Neural cell (in vitro differentiated cells): ENCODE measurements at regions not wholly inside any gene's neighbourhood (a gene's known extent, or its start where the extent isn't known, plus 50 kb on each side); places are given as distances from the start of the nearest gene placed in this dataset.

ENCODE experiments used
- H2AFZ ChIP-seq: fragments of 200-600, 300-800 bp; sonication (generic), shearing (Covaris generic); 2 replicates; pipeline ENCODE4 v1.6.0; 2014; ENCODE audit warnings: low read depth, mild to moderate bottlenecking, antibody characterized with exemption, low read length, moderate library complexity
- H3F3A ChIP-seq: fragments of 200-600 bp; shearing (Covaris generic); 2 replicates; pipeline ENCODE4 v1.6.1; 2016; ENCODE audit warnings: mild to moderate bottlenecking, moderate library complexity, mixed read lengths, antibody characterized with exemption, low read length; ENCODE audit not compliant: insufficient read depth, poor library complexity, severe bottlenecking
- H3K27ac ChIP-seq: fragments of 200-600, 300-800 bp; sonication (generic), shearing (Covaris generic); 2 replicates; pipeline ENCODE4 v1.5.1; 2014; ENCODE audit warnings: mild to moderate bottlenecking, low read length, moderate library complexity
- H3K27me3 ChIP-seq: fragments of 300-800, 200-600 bp; sonication (generic), shearing (Covaris generic); 2 replicates; pipeline ENCODE4 v1.6.0; 2014; ENCODE audit warnings: mild to moderate bottlenecking, low read depth, low read length, moderate library complexity; ENCODE audit not compliant: insufficient read depth
- H3K36me3 ChIP-seq: fragments of 300-800, 200-600 bp; sonication (generic), shearing (Covaris generic); 2 replicates; pipeline ENCODE4 v1.5.1; 2014; ENCODE audit warnings: mild to moderate bottlenecking, antibody characterized with exemption, low read length, moderate library complexity; ENCODE audit not compliant: insufficient read depth
- H3K4me2 ChIP-seq: fragments of 300-800, 200-600 bp; sonication (generic), shearing (Covaris generic); 2 replicates; pipeline ENCODE4 v1.6.0; 2014; ENCODE audit warnings: mild to moderate bottlenecking, low read length
- H3K4me3 ChIP-seq: fragments of 300-800, 200-600 bp; sonication (generic), shearing (Covaris generic); 2 replicates; pipeline ENCODE4 v1.5.1; 2014; ENCODE audit warnings: mild to moderate bottlenecking, low read length, moderate library complexity
- H3K79me2 ChIP-seq: fragments of 200-600 bp; shearing (Covaris generic); replicated peaks from 2 replicates; pipeline ENCODE4 v1.6.0; 2014; ENCODE audit warnings: mild to moderate bottlenecking, low read length, moderate library complexity; ENCODE audit not compliant: insufficient read depth
- H3K9ac ChIP-seq: fragments of 300-800, 200-600 bp; sonication (generic), shearing (Covaris generic); 2 replicates; pipeline ENCODE4 v1.6.1; 2016; ENCODE audit warnings: mild to moderate bottlenecking, low read length, mixed read lengths
- H3K9me2 ChIP-seq: fragments of 200-600 bp; shearing (Covaris generic); 2 replicates; pipeline ENCODE4 v1.6.1; 2016; ENCODE audit warnings: mild to moderate bottlenecking, low read length, mixed read lengths; ENCODE audit not compliant: insufficient read depth
- H3K9me3 ChIP-seq: fragments of 200-600, 300-800 bp; sonication (generic), shearing (Covaris generic); 2 replicates; pipeline ENCODE4 v1.6.1; 2016; ENCODE audit warnings: mild to moderate bottlenecking, mixed run types, low read length, moderate library complexity, mixed read lengths
- H4K20me1 ChIP-seq: fragments of 200-600 bp; shearing (Covaris generic); 2 replicates; pipeline ENCODE4 v1.6.1; 2016; ENCODE audit warnings: mild to moderate bottlenecking, mixed run types; ENCODE audit not compliant: insufficient read depth
- CTCF ChIP-seq: fragments of 450-650 bp; IDR thresholded peaks from 2 replicates; pipeline ENCODE4 v1.5.1; 2014; ENCODE audit warnings: antibody characterized with exemption, mild to moderate bottlenecking, moderate library complexity; ENCODE audit not compliant: poor library complexity, severe bottlenecking
- EP300 ChIP-seq: fragments of 450-650 bp; conservative IDR thresholded peaks from 2 replicates; pipeline ENCODE4 v1.6.1; 2014; ENCODE audit warnings: antibody characterized with exemption, mild to moderate bottlenecking, moderate library complexity; ENCODE audit not compliant: poor library complexity, severe bottlenecking
- EZH2 ChIP-seq: fragments of 200-600, 300-800 bp; shearing (Covaris generic), sonication (generic); IDR thresholded peaks from 2 replicates; pipeline ENCODE4 v1.6.1; 2014; ENCODE audit warnings: antibody characterized with exemption, low read length, borderline replicate concordance, mild to moderate bottlenecking; ENCODE audit not compliant: insufficient read depth, poor library complexity, severe bottlenecking
- MXI1 ChIP-seq: fragments of 450-650 bp; conservative IDR thresholded peaks from 2 replicates; pipeline ENCODE4 v1.6.1; 2014; ENCODE audit warnings: antibody characterized with exemption, mild to moderate bottlenecking; ENCODE audit not compliant: poor library complexity, severe bottlenecking
- POLR2AphosphoS5 ChIP-seq: IDR thresholded peaks from 2 replicates; pipeline ENCODE4 v1.6.1; 2012
- RAD21 ChIP-seq: fragments of 450-650 bp; conservative IDR thresholded peaks from 2 replicates; pipeline ENCODE4 v1.6.1; 2014; ENCODE audit warnings: antibody characterized with exemption, mild to moderate bottlenecking, moderate library complexity
- SMC3 ChIP-seq: fragments of 450-650 bp; conservative IDR thresholded peaks from 2 replicates; pipeline ENCODE4 v1.6.1; 2014; ENCODE audit warnings: antibody characterized with exemption, mild to moderate bottlenecking, moderate library complexity; ENCODE audit not compliant: poor library complexity
- TAF1 ChIP-seq: IDR thresholded peaks from 2 replicates; pipeline ENCODE4 v1.6.1; 2012; ENCODE audit warnings: low read depth
- TF ChIP-seq, protein P1 (sequence below): IDR thresholded peaks from 2 replicates; pipeline ENCODE4 v1.6.1; 2012; ENCODE audit warnings: borderline replicate concordance

DNA sequence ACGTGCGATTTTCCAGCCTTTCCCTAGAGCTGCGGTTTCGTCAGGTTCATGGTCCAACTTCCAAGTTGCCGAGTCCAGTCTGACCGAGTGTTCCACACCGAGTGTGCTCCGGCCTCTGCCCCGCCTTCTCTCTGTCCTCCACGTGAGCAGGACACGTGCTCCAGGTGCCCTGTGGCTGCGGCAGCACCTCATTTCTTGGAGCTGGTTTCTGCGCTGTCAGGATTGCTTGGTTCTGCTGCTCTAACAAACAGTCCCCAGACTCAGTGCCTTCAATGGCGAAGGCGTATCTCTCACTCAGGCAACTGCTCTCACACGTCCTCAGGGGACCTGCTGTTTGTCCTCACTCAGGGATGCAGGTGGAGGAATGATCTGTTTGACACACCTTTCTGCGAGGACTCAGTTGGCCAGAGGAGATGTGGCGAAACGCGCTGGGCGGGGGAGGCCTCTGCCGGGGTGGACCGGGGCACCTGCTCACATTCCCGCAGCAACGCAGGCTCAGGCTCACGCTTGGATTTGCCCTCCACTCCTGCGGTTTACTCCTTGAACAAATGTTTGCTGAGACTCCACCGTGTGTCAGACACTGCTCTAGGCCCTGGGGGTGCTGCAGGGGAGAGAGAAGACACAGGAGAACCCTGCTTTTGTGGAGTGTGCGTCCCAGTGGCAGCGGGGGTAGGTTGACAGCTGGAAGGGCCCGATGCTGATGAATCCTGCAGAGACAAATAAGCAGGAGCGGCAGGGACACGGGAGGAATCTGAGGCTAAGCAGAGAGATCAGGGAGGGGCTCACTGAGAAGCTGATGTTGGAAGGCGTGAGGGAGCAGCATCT, 63.4 kb upstream of the FBRSL1 start:
- no peaks in the 10 kb centered on the region for H3K36me3 ChIP-seq
- H3F3A ChIP-seq: no peaks in the 10 kb centered on the region
- no peak overlapping the region for H2AFZ ChIP-seq
- no peaks in the 10 kb centered on the region for H4K20me1 ChIP-seq
- no peak overlapping the region for H3K9ac ChIP-seq
- no peak for TF ChIP-seq EZH2
- TF ChIP-seq SMC3: no peak
- TF ChIP-seq CTCF: no peak
- TF ChIP-seq, protein P1, sequence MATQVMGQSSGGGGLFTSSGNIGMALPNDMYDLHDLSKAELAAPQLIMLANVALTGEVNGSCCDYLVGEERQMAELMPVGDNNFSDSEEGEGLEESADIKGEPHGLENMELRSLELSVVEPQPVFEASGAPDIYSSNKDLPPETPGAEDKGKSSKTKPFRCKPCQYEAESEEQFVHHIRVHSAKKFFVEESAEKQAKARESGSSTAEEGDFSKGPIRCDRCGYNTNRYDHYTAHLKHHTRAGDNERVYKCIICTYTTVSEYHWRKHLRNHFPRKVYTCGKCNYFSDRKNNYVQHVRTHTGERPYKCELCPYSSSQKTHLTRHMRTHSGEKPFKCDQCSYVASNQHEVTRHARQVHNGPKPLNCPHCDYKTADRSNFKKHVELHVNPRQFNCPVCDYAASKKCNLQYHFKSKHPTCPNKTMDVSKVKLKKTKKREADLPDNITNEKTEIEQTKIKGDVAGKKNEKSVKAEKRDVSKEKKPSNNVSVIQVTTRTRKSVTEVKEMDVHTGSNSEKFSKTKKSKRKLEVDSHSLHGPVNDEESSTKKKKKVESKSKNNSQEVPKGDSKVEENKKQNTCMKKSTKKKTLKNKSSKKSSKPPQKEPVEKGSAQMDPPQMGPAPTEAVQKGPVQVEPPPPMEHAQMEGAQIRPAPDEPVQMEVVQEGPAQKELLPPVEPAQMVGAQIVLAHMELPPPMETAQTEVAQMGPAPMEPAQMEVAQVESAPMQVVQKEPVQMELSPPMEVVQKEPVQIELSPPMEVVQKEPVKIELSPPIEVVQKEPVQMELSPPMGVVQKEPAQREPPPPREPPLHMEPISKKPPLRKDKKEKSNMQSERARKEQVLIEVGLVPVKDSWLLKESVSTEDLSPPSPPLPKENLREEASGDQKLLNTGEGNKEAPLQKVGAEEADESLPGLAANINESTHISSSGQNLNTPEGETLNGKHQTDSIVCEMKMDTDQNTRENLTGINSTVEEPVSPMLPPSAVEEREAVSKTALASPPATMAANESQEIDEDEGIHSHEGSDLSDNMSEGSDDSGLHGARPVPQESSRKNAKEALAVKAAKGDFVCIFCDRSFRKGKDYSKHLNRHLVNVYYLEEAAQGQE: no peak
- no peak for TF ChIP-seq EP300
- no peak for TF ChIP-seq POLR2AphosphoS5
- no peak for TF ChIP-seq TAF1
- H3K79me2 ChIP-seq: no peaks in the 10 kb centered on the region
- no peak overlapping the region for H3K4me2 ChIP-seq
- H3K9me3 ChIP-seq: no peaks in the 10 kb centered on the region
- no peak overlapping the region for H3K4me3 ChIP-seq
- no peaks in the 10 kb centered on the region for H3K27me3 ChIP-seq
- H3K27ac ChIP-seq: no peak overlapping the region
- H3K9me2 ChIP-seq: no peaks in the 10 kb centered on the region

- Histone ChIP-seq H4K20me1 (no peaks in the 10 kb centered on the region), H2AFZ (no peak overlapping the region), H3F3A (no peaks in the 10 kb centered on the region), H3K36me3 (no peaks in the 10 kb centered on the region), H3K4me2 (no peak overlapping the region), H3K4me3 (no peak overlapping the region), H3K27me3 (no peaks in the 10 kb centered on the region), H3K79me2 (no peaks in the 10 kb centered on the region), H3K9me2 (no peaks in the 10 kb centered on the region), H3K9ac (no peak overlapping the region), H3K27ac (no peak overlapping the region), H3K9me3 (no peaks in the 10 kb centered on the region)
- TF ChIP-seq CTCF (no peak), RAD21 (no peak), EP300 (no peak), TAF1 (no peak), POLR2AphosphoS5 (no peak), EZH2 (no peak), SMC3 (no peak), MXI1 (no peak)
- TF ChIP-seq, protein P1: no peak
These were observed 65.1 kb upstream of the FBRSL1 start for GRCh38 chr12:132424811-132425210.
